SJSA1 (cell line): ENCODE measurements at regions not wholly inside any gene's neighbourhood (a gene's known extent, or its start where the extent isn't known, plus 50 kb on each side); places are given as distances from the start of the nearest gene placed in this dataset.

Source experiments
- DNase-seq, 2 experiments: peaks; one replicate each; pipeline ENCODE4 v3.0.0-alpha.2; 2015 to 2020; ENCODE audit warnings: low spot score in 2 of 2, low read depth in 1 of 2
- H3K27ac ChIP-seq: fragments of 250-450 bp; sonication (Bioruptor Pico); 2 replicates; pipeline ENCODE4 v1.5.1; 2020; ENCODE audit warnings: mild to moderate bottlenecking, moderate library complexity
- H3K27me3 ChIP-seq: fragments of 250-450 bp; sonication (Bioruptor Pico); replicated peaks from 2 replicates; pipeline ENCODE4 v1.5.1; 2020; ENCODE audit warnings: mild to moderate bottlenecking, moderate library complexity
- H3K36me3 ChIP-seq: fragments of 250-450 bp; sonication (Bioruptor Pico); 2 replicates; pipeline ENCODE4 v1.5.1; 2020; ENCODE audit warnings: mild to moderate bottlenecking
- H3K4me1 ChIP-seq: fragments of 250-450 bp; sonication (Bioruptor Pico); replicated peaks from 2 replicates; pipeline ENCODE4 v1.6.1; 2021; ENCODE audit warnings: mild to moderate bottlenecking
- H3K4me3 ChIP-seq: fragments of 250-450 bp; sonication (Bioruptor Pico); 2 replicates; pipeline ENCODE4 v1.5.1; 2020; ENCODE audit warnings: mild to moderate bottlenecking
- H3K9me3 ChIP-seq: fragments of 250-450 bp; sonication (Bioruptor Pico); replicated peaks from 2 replicates; pipeline ENCODE4 v1.5.1; 2020; ENCODE audit warnings: mild to moderate bottlenecking

DNA sequence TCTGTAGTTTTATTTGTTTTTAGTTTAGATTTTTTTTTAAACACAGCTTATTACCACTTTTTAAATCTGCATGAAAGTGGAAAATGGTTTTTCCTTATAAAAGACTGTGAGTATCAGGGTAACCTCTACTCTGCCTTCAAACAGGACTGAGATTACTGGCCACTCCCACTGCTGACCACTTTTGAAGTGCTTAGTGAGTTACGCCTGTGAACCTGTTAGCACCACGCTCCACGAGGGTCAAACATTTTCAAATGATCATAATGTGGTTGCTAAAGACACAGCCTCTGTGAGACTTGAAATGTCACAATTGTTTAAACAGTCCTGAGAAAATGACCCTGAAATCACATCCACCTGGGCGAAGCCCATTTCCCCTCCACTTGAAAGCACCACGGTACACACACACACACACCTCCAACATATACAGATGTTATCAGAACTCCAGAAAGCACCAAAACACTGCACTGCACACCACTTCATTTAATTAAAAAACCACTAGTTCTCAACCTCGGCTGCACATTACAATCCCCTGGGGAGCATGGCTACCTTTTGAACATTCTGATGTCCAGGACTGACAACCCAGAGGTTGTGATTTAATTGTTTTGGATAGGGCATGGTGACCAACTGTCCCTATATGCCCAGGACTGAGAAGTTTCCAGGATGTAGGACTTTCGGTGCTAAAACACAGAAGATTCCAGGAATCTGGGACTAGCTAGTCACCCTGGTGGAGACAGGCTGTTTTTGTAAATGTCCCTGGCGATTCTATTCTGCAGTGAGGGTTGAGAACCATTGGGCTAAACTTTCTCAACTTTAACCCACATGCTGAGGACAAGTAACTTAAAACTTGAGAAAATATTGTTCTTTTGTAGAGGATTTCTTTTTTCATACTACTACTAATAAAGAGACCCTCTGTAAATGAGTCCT lies 176.4 kb upstream of the MYLIP start:
- Histone ChIP-seq H3K9me3 (no peaks in the 10 kb centered on the region), H3K4me3 (no peak overlapping the region), H3K4me1 (no peaks in the 10 kb centered on the region), H3K36me3 (no peaks in the 10 kb centered on the region), H3K27me3 (no peaks in the 10 kb centered on the region), H3K27ac (no peak overlapping the region)
- no peak for DNase-seq

DNA sequence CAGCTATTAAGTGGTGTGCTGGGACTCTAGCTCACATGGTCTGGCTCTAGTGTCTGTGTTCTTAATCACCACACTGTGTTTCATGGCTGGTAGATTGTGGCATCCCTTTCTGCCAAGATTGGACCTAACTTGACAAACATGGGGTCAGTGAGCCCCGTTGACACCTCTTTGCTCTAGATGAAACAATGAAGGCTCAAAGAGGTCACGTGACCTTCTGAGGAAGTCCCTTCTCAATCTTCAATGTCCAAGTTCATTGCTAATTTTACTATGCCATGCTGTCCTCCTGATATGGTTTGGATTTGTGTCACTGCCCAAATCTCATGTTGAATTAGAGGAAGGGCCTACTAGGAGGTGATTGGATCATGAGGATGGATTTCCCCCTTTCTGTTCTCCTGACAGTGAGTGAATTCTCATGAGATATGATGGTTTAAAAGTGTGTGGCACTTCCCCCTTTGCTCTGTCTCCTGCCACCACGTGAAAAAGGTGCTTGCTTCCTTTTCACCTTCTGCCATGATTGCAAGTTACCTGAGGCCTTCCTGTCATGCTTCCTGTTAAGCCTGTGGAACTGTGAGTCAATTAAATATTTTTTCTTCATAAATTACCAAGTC lies 177.8 kb upstream of the MYLIP start:
- DNase-seq = no peak
- Histone ChIP-seq H3K4me3 (no peak overlapping the region), H3K4me1 (no peaks in the 10 kb centered on the region)

DNA sequence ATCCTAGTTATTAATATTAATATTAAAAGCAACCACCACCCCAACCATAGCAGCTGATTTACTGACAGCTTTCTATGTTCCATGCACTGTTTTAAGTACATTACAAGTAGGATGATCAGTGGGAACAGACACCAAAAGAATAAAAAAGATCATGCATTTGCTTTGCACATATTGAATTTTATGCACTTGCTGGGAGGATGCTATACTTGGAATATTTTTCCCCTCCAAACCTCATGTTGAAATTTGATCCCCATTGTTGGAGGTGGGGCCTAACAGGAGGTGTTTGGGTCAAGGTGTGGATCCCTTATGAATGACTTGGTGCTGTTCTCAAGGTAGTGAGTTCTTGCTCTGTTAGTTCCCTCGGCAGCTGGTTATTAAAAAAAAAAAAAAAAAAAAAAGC lies 178.9 kb upstream of the MYLIP start:
- no peaks in the 10 kb centered on the region for H3K4me1 ChIP-seq
- DNase-seq = no peak
- no peak overlapping the region for H3K4me3 ChIP-seq
- no peaks in the 10 kb centered on the region for H3K9me3 ChIP-seq
- no peaks in the 10 kb centered on the region for H3K36me3 ChIP-seq
- H3K27me3 ChIP-seq = no peaks in the 10 kb centered on the region
- no peak overlapping the region for H3K27ac ChIP-seq

More for the DNA sequence above, 177.8 kb upstream of the MYLIP start:
- Histone ChIP-seq H3K27me3 (no peaks in the 10 kb centered on the region), H3K9me3 (no peaks in the 10 kb centered on the region), H3K36me3 (no peaks in the 10 kb centered on the region), H3K27ac (no peak overlapping the region)

DNA sequence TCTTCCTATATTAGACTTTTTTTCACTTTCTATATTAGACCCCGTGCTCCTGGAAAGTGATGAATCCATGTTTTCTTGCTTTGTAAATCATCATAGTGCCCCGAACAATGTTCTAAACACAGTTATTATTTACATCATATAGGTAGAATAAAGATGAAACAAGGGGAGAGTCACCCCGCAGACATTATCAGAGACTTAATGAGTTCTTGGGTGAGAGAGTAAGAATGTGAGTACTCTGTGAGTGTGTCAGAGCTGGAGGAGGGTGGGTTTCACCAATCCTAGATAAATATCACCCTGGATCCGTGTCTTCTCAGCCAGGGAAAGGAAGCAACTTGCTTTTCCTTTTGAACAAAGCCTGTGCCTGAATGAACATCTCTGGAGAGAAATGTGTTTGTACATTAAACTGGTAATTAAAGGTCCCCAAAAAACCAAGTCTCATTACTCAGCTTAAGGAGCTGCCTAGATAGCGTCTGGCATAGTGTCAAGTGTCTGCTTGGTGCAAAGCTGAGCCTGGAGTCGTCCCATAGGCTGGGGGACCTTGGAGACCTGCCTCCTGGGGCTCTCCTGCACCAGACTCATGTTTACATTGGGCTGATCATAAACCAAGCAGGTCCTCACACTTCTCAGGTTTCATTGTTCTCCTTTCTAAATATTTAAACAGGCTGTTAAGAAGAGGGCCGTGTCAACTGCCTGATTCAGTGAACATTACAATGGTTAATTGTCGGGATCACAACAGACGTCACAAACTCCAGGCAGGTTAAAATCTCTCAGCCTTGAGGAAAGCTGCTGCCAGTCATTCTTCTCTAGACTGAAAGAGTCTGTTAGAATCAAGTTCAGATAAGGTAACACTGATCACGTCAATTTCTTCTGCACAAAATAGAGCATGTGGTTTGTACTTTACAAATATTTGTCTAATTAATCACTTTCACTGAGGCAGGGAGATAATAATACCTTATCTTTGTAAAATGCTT lies 179.7 kb upstream of the MYLIP start:
- no peaks in the 10 kb centered on the region for H3K4me1 ChIP-seq
- no peak for DNase-seq
- no peak overlapping the region for H3K4me3 ChIP-seq
- no peaks in the 10 kb centered on the region for H3K27me3 ChIP-seq
- H3K9me3 ChIP-seq = no peaks in the 10 kb centered on the region
- H3K27ac ChIP-seq = no peak overlapping the region
- no peaks in the 10 kb centered on the region for H3K36me3 ChIP-seq

DNA sequence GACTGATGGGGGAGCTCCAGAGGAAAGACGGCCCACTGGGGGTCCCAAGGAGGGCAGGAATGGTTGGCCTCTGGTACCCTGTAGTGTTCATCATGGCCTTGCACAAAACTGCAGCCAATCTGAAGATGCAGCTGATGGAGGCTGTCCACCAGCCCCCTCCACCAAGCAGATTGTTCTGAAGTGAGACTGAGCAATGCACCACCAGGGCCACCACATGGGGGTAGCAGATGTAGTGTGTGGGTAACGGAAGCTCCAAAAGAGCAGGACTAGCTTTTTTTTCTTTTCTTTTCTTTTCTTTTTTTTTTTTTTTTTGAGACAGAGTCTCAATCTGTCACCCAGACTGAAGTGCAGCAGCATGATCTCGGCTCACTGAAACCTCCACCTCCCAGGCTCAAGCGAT lies 181.0 kb upstream of the MYLIP start:
- Histone ChIP-seq H3K36me3 (no peaks in the 10 kb centered on the region), H3K4me3 (no peak overlapping the region), H3K4me1 (no peaks in the 10 kb centered on the region), H3K27ac (no peak overlapping the region), H3K27me3 (no peaks in the 10 kb centered on the region), H3K9me3 (no peaks in the 10 kb centered on the region)
- no peak for DNase-seq

DNA sequence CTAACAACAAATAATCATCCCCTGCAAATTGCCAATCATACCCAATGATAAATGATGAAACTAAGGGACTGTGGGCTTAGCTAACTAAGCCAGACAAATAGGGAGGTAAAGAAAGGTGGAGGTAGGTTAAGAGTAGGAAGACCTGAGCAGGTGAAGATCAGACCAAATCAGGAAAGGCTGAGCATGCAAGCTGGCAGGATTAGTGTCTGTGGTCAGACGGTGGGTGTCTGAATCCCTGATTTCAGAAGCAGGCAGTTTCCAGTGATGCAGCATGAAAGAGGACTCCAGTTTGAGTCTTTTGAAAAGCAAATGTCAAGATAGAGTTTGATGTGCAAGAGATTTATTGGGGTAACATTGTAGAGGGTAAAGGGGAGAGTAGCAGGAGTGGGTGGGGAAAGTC lies 181.4 kb upstream of the MYLIP start:
- no peaks in the 10 kb centered on the region for H3K36me3 ChIP-seq
- H3K4me3 ChIP-seq = no peak overlapping the region
- no peak overlapping the region for H3K27ac ChIP-seq
- H3K9me3 ChIP-seq = no peaks in the 10 kb centered on the region
- no peak for DNase-seq
- H3K27me3 ChIP-seq = no peaks in the 10 kb centered on the region
- no peaks in the 10 kb centered on the region for H3K4me1 ChIP-seq

DNA sequence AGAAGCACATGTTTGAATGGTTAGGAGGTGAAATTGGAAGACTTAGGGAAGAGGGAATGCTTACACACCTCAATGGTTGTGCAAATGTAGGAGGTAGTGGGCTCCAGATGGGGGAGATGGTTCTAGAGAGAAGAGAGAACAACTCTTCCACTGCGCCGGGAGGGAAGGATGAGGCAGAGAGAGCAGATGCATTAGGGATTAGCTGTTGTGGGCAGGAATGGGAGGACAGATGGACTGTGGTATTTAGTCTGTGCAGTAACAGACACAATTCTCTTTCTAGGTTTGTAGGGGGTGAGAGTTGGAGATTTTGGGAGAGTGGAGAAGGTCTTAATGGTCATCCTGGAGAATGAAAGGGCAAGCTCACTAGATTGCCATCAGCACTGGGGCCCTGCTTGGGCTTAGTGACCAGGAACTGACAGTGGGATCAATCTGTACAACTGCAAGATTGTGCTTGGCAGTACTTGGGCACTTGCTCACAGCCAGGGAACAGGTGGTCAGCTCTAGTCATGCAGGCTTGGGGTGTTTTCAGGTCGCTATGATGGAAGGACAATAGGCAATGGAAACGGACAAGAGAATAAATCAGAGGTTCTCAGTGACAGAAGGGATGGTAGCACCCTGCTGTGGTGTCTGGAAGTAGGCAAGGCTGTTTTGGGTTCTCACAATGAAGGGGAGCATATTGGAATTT lies 182.0 kb upstream of the MYLIP start:
- no peak overlapping the region for H3K4me3 ChIP-seq
- no peaks in the 10 kb centered on the region for H3K4me1 ChIP-seq
- H3K9me3 ChIP-seq = no peaks in the 10 kb centered on the region
- no peaks in the 10 kb centered on the region for H3K36me3 ChIP-seq
- no peak for DNase-seq
- H3K27me3 ChIP-seq = no peaks in the 10 kb centered on the region
- H3K27ac ChIP-seq = no peak overlapping the region

DNA sequence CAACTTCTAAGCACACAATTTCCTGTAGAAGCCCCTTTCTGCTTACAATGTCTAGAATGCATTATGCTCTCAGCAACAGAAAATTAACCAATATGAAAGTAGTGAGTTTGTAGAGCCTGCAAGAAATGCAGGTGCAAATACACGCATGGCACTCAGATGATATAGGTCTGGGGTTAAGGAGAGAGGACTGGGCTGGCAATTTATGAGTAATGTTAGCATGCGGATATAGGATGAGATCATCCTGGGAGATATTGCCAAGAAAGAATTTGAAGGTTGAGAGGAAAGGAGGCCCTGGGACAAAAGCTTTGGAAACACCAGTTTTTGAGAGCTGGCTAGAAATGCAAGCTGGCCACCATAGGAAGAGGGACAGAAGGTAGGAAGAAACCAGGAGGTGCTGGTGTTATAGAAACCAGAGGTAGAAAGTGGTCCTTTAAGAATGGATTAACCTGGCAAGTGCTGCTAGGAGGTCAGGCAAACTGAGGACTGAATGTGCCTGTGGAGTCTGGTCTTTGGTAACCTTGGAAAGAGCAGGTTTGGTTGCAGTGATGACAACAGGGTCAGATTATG lies 183.2 kb upstream of the MYLIP start:
- Histone ChIP-seq H3K9me3 (no peaks in the 10 kb centered on the region), H3K36me3 (no peaks in the 10 kb centered on the region), H3K4me3 (no peak overlapping the region), H3K4me1 (no peaks in the 10 kb centered on the region), H3K27ac (no peak overlapping the region), H3K27me3 (no peaks in the 10 kb centered on the region)
- no peak for DNase-seq

DNA sequence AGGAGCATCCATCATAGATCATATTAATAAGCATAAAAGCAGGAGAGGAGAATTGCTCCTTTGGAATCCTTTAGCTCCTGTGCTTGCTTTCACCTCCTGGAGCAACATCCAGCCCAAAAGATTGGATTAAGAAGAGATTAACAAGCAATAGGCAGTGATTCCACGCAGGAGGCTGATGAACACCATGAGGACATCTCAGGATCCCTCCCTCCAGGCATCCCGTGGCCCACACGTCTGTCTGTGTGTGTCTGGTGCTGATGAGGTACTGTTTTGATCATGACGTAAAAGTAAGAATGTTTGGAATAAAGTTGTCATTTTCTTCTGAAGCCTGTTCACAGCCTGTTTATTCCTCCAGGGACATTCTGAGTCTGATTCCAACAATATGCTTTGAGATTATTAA lies 185.5 kb upstream of the MYLIP start:
- Histone ChIP-seq H3K27me3 (no peaks in the 10 kb centered on the region), H3K9me3 (no peaks in the 10 kb centered on the region), H3K27ac (no peak overlapping the region), H3K36me3 (no peaks in the 10 kb centered on the region), H3K4me1 (no peaks in the 10 kb centered on the region), H3K4me3 (no peak overlapping the region)
- no peak for DNase-seq

DNA sequence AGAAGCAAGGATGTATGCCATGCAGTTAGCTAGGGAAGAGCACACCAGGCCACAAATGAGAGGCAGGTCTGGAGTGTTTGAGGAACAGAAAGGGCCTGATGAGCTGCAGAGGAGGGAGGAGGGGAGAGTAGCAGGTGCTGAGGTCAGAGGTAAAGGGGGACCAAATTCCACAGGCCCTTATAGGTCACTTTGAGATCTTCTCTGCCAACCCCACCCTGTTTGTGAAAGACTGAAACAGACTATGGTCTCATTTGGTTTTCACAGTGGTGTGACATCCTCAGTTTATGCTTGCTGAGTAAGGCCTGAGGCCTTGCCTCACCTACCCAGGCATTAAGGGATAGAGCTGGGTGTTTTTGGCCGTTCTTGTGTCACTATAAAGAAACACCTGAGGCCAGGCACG lies 187.7 kb upstream of the MYLIP start:
- no peaks in the 10 kb centered on the region for H3K4me1 ChIP-seq
- no peak for DNase-seq
- no peaks in the 10 kb centered on the region for H3K36me3 ChIP-seq
- H3K27me3 ChIP-seq = no peaks in the 10 kb centered on the region
- no peaks in the 10 kb centered on the region for H3K9me3 ChIP-seq
- H3K4me3 ChIP-seq = no peak overlapping the region
- no peak overlapping the region for H3K27ac ChIP-seq

DNA sequence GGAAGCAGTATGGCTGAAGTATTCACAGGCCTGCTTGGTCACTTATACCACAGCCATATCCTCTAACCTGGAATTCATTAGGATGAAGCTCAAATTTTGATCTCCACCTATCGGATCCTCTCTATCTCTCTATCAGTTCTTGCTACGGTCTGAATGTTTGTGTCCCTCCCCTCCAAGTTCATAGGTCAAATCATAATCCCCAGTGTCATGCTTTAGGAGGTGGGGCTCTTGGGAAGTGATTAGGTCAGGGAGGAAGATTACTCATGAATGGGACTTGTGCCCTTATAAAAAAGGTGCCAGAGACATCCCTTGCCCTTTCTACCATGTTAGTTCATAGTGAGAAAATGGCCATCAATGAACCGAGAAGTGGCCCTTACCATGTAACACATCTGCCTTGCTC lies 190.8 kb upstream of the MYLIP start:
- no peaks in the 10 kb centered on the region for H3K36me3 ChIP-seq
- no peaks in the 10 kb centered on the region for H3K4me1 ChIP-seq
- H3K27me3 ChIP-seq = no peaks in the 10 kb centered on the region
- no peak for DNase-seq
- H3K27ac ChIP-seq = no peak overlapping the region
- no peak overlapping the region for H3K4me3 ChIP-seq
- no peaks in the 10 kb centered on the region for H3K9me3 ChIP-seq

DNA sequence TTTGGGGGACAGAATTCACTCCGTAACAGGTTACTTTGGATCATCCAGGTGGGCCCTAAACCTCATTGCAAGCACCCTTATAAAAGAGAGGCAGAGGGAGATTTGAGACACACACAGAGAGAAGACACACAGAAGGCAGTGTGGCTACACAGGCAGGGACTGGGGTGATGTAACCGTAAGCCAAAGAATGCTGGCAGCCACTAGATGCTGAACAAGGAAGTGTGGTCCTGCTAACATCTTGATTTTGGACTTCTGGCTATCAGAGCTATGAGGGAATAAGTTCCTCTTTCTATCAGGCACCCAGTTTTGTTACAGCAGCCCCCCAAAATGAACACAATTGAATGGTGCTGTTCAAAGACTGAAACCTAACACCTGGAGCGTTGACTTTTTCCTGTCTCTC lies 191.3 kb upstream of the MYLIP start:
- Histone ChIP-seq H3K36me3 (no peaks in the 10 kb centered on the region), H3K4me3 (no peak overlapping the region), H3K9me3 (no peaks in the 10 kb centered on the region), H3K4me1 (no peaks in the 10 kb centered on the region), H3K27me3 (no peaks in the 10 kb centered on the region), H3K27ac (no peak overlapping the region)
- DNase-seq = no peak

DNA sequence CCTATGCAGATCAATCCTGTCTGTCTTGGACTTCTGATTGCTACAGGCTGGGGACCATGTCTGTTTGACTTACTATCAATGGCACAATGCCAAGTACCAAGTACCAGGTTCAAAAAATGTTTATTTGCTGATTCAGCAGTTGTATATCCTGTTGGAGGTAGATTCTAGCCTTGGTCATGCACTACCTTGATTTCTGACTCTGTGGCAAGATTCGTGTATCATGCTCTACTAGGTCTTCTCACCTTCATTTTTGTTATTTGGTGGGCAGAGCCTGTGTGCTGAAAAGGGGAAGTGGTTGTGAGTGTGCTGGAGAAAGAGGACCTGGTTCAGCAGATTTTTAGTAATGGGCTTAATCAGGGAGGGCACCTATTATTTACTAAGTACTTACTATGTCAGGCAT lies 192.4 kb upstream of the MYLIP start:
- Histone ChIP-seq H3K27me3 (no peaks in the 10 kb centered on the region), H3K4me3 (no peak overlapping the region)

More for the DNA sequence above, 192.4 kb upstream of the MYLIP start:
- Histone ChIP-seq H3K9me3 (no peaks in the 10 kb centered on the region), H3K4me1 (no peaks in the 10 kb centered on the region), H3K27ac (no peak overlapping the region), H3K36me3 (no peaks in the 10 kb centered on the region)
- DNase-seq = no peak
